ENCODE measurements at regions not wholly inside any gene's neighbourhood (a gene's known extent, or its start where the extent isn't known, plus 50 kb on each side); places are given as distances from the start of the nearest gene placed in this dataset.

GRCh38 chr7:54968018-54968417 is 50.8 kb upstream of the EGFR start:
- BruUV-seq (replicated peaks) = no TSS peak
- H3K4me1 ChIP-seq (ENCODE audit: insufficient read depth, low read length, poor library complexity, severe bottlenecking) = no peaks in the 10 kb centered on the region
- intact Hi-C loops (cut with micrococcal nuclease; ENCODE audit: unreplicated experiment) = no loop called here
- H3K36me3 ChIP-seq (ENCODE audit: insufficient read depth, low read length, poor library complexity, severe bottlenecking) = no peaks in the 10 kb centered on the region
- ChIA-PET POLR2A (ENCODE audit: low non-redundant PET) (no interaction called here), CTCF (no interaction called here)
- no peaks in the 10 kb centered on the region for H3K27me3 ChIP-seq (replicated peaks; ENCODE audit: insufficient read depth, low read depth, low read length, poor library complexity)
- no peak overlapping the region for H3K27ac ChIP-seq (ENCODE audit: low read depth, low read length, poor library complexity, severe bottlenecking)
- H3K9me3 ChIP-seq (ENCODE audit: low read depth, low read length, poor library complexity, severe bottlenecking) = no peaks in the 10 kb centered on the region
- H3K4me3 ChIP-seq (ENCODE audit: low read depth, low read length, poor library complexity, severe bottlenecking) = no peak overlapping the region
- no peak for TF ChIP-seq EZH2 (IDR thresholded peaks at IDR 0.05; ENCODE audit: borderline replicate concordance, low read depth, low read length, poor library complexity, severe bottlenecking)
- TF ChIP-seq, protein P1, sequence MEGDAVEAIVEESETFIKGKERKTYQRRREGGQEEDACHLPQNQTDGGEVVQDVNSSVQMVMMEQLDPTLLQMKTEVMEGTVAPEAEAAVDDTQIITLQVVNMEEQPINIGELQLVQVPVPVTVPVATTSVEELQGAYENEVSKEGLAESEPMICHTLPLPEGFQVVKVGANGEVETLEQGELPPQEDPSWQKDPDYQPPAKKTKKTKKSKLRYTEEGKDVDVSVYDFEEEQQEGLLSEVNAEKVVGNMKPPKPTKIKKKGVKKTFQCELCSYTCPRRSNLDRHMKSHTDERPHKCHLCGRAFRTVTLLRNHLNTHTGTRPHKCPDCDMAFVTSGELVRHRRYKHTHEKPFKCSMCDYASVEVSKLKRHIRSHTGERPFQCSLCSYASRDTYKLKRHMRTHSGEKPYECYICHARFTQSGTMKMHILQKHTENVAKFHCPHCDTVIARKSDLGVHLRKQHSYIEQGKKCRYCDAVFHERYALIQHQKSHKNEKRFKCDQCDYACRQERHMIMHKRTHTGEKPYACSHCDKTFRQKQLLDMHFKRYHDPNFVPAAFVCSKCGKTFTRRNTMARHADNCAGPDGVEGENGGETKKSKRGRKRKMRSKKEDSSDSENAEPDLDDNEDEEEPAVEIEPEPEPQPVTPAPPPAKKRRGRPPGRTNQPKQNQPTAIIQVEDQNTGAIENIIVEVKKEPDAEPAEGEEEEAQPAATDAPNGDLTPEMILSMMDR (conservative IDR thresholded peaks at IDR 0.05; ENCODE audit: low read depth, low read length) = no peak
- DNase-seq (ENCODE audit: low spot score) = no peak

Measured in A673 (cell line).